Liver (tissue), 8 donors: ENCODE measurements at regions not wholly inside any gene's neighbourhood (a gene's known extent, or its start where the extent isn't known, plus 50 kb on each side); places are given as distances from the start of the nearest gene placed in this dataset.

Source experiments
- DNase-seq: peaks from one replicate; pipeline ENCODE4 v3.0.0-alpha.2; 2017; ENCODE audit warnings: low spot score
- H3K27ac ChIP-seq, 2 donors: one replicate each; pipeline ENCODE4 v1.7.0; 2013; ENCODE audit warnings: inconsistent platforms in 2 of 2, low read length in 2 of 2, control low read depth in 1 of 2, low read depth in 1 of 2, mild to moderate bottlenecking in 1 of 2
- H3K27me3 ChIP-seq, 4 donors: one replicate each; pipeline versions ENCODE4 v1.6.1 to v1.7.0; 2013; ENCODE audit warnings: low read length in 3 of 4, inconsistent platforms in 1 of 4, mild to moderate bottlenecking in 1 of 4, moderate library complexity in 1 of 4; ENCODE audit not compliant: control insufficient read depth in 4 of 4, insufficient read depth in 4 of 4
- H3K36me3 ChIP-seq, 4 donors: one replicate each; pipeline versions ENCODE4 v1.6.1 to v1.7.0; 2013; ENCODE audit warnings: low read length in 3 of 4, mild to moderate bottlenecking in 3 of 4, low read depth in 1 of 4, moderate library complexity in 1 of 4; ENCODE audit not compliant: control insufficient read depth in 4 of 4, insufficient read depth in 3 of 4
- H3K4me1 ChIP-seq, 4 donors: one replicate each; pipeline versions ENCODE4 v1.6.1 to v1.7.0; 2013; ENCODE audit warnings: low read length in 3 of 4, mild to moderate bottlenecking in 3 of 4, moderate library complexity in 1 of 4; ENCODE audit not compliant: control insufficient read depth in 4 of 4, insufficient read depth in 4 of 4
- H3K4me3 ChIP-seq, 3 donors: one replicate each; pipeline versions ENCODE4 v1.6.1 to v1.7.0; 2013; ENCODE audit warnings: low read length in 3 of 3, control low read depth in 1 of 3, low read depth in 1 of 3, mild to moderate bottlenecking in 1 of 3
- H3K9ac ChIP-seq, 2 donors: one replicate each; pipeline ENCODE4 v1.7.0; 2013; ENCODE audit warnings: low read length in 2 of 2, mild to moderate bottlenecking in 2 of 2, moderate library complexity in 2 of 2, control low read depth in 1 of 2, low read depth in 1 of 2
- H3K9me3 ChIP-seq, 4 donors: one replicate each; pipeline versions ENCODE4 v1.6.1 to v1.7.0; 2013; ENCODE audit warnings: low read length in 3 of 4; ENCODE audit not compliant: control insufficient read depth in 4 of 4
- ATF3 ChIP-seq: IDR thresholded peaks from 2 replicates; pipeline ENCODE4 v1.6.1; 2016; ENCODE audit warnings: antibody characterized with exemption
- CTCF ChIP-seq: fragments of 150-350 bp; IDR thresholded peaks from 2 replicates; pipeline ENCODE4 v1.5.1; 2017; ENCODE audit warnings: improper control_type of control experiment, low read depth, low read length; ENCODE audit not compliant: missing input control
- EGR1 ChIP-seq, 2 donors: IDR thresholded peaks; 2 replicates each; pipeline ENCODE4 v1.6.1; 2016 to 2018; ENCODE audit warnings: antibody characterized with exemption in 2 of 2, low read depth in 2 of 2
- FOXA2 ChIP-seq: IDR thresholded peaks from 2 replicates; pipeline ENCODE4 v1.6.1; 2016; ENCODE audit warnings: antibody characterized with exemption
- GABPA ChIP-seq, 2 donors: IDR thresholded peaks in 1 of 2; conservative IDR thresholded peaks in 1 of 2; 2 replicates each; pipeline ENCODE4 v1.6.1; 2016; ENCODE audit warnings: antibody characterized with exemption in 2 of 2, mild to moderate bottlenecking in 1 of 2, moderate library complexity in 1 of 2
- HNF4A ChIP-seq, 2 donors: conservative IDR thresholded peaks; 2 replicates each; pipeline ENCODE4 v1.6.1; 2016; ENCODE audit warnings: antibody characterized with exemption in 2 of 2, mild to moderate bottlenecking in 2 of 2
- HNF4G ChIP-seq: IDR thresholded peaks from 2 replicates; pipeline ENCODE4 v1.6.1; 2016; ENCODE audit warnings: antibody characterized with exemption
- JUND ChIP-seq, 2 donors: IDR thresholded peaks; 2 replicates each; pipeline ENCODE4 v1.6.1; 2016; ENCODE audit warnings: antibody characterized with exemption in 2 of 2
- REST ChIP-seq: IDR thresholded peaks from 2 replicates; pipeline ENCODE4 v1.6.1; 2016; ENCODE audit warnings: antibody characterized with exemption, mild to moderate bottlenecking
- TAF1 ChIP-seq: conservative IDR thresholded peaks from 2 replicates; pipeline ENCODE4 v1.6.1; 2016; ENCODE audit warnings: antibody characterized with exemption, mild to moderate bottlenecking
- YY1 ChIP-seq: IDR thresholded peaks from 2 replicates; pipeline ENCODE4 v1.6.1; 2016; ENCODE audit warnings: antibody characterized with exemption, mild to moderate bottlenecking
- WGBS: extraction: QIAGEN DNeasy Blood & Tissue Kit; methylation state at CpG from one replicate; pipeline ENCODE4 v1.1.7; 2013; 5-methylcytosine and 5-hydroxymethylcytosine counted together
- TF ChIP-seq, protein P1 (sequence below): IDR thresholded peaks from 2 replicates; pipeline ENCODE4 v1.6.1; 2016; ENCODE audit warnings: antibody characterized with exemption
- TF ChIP-seq, protein P2 (sequence below): IDR thresholded peaks from 2 replicates; pipeline ENCODE4 v1.6.1; 2016; ENCODE audit warnings: antibody characterized with exemption
- donor health status: healthy.
- donor health status: healthy.
- donor health status: healthy.
- donor health status: healthy.
- donor health status: healthy.

- TF ChIP-seq HNF4A (conservative IDR thresholded peaks at IDR 0.05) (no peak), HNF4G (no peak), TAF1 (no peak), ATF3 (no peak)
- Histone ChIP-seq H3K27ac (no peak overlapping the region), H3K36me3 (no peaks in the 10 kb centered on the region), H3K9ac (no peak overlapping the region), H3K9me3 (no peaks in the 10 kb centered on the region), H3K4me1 (no peaks in the 10 kb centered on the region), H3K4me3 (no peak overlapping the region), H3K27me3 (no peaks in the 10 kb centered on the region)
- WGBS, result 53% methylated on average over 6 of the region's 6 CpGs
- DNase-seq, result no peak
Observed at GRCh38 chr11:15367695-15368094, 253.0 kb downstream of the INSC start.

DNA sequence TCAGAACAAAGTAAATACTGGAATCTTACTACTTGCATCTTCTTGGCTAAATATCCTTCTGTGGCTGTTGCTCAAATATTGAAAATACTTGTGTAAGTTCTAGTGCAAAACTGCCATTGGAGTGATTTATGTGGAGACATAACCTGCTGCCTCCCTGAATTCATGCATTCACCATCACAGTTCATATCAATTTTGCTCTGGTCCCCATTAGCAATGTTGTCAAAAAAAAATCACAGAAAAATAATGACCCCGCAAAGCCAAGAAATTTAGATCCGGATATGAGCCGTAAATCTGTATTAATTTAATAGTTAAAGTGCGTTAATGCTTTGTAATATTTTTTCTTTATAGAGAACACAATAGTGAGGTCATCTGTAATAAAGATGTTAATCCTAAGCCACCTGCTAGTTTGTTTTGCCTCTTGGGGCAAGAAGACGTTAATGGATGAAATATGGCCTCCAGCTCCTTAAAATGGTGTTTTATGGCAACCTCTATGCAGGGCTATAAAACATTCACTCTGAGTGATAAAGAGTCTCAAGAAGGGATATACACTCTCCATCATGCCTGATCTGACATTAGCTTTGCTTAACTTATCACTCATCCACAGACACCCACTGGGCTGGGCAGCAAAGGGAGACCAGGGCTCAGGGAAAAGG, 255.9 kb downstream of the INSC start:
- Histone ChIP-seq H3K4me1 (peaks cover 0 to 1% (median 0%) of the 10 kb centered on the region in 4 donors), H3K27me3 (no peaks in the 10 kb centered on the region), H3K27ac (no peak overlapping the region), H3K9me3 (no peaks in the 10 kb centered on the region), H3K9ac (no peak overlapping the region), H3K36me3 (no peaks in the 10 kb centered on the region), H3K4me3 (no peak overlapping the region)
- TF ChIP-seq EGR1 (IDR thresholded peaks at IDR 0.05; ENCODE audit: low read depth in 2 of 2) (no peak), REST (no peak), JUND (IDR thresholded peaks at IDR 0.05) (no peak), HNF4G (no peak), YY1 (no peak), TAF1 (no peak), CTCF (no peak), FOXA2 (no peak), GABPA (IDR thresholded peaks at IDR 0.05 in 1 of 2, conservative IDR thresholded peaks at IDR 0.05 in 1 of 2) (no peak)
- TF ChIP-seq, protein P1, sequence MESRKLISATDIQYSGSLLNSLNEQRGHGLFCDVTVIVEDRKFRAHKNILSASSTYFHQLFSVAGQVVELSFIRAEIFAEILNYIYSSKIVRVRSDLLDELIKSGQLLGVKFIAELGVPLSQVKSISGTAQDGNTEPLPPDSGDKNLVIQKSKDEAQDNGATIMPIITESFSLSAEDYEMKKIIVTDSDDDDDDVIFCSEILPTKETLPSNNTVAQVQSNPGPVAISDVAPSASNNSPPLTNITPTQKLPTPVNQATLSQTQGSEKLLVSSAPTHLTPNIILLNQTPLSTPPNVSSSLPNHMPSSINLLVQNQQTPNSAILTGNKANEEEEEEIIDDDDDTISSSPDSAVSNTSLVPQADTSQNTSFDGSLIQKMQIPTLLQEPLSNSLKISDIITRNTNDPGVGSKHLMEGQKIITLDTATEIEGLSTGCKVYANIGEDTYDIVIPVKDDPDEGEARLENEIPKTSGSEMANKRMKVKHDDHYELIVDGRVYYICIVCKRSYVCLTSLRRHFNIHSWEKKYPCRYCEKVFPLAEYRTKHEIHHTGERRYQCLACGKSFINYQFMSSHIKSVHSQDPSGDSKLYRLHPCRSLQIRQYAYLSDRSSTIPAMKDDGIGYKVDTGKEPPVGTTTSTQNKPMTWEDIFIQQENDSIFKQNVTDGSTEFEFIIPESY, result no peak
- TF ChIP-seq, protein P2, sequence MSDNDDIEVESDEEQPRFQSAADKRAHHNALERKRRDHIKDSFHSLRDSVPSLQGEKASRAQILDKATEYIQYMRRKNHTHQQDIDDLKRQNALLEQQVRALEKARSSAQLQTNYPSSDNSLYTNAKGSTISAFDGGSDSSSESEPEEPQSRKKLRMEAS, result no peak
- WGBS, result 91% methylated on average over 5 of the region's 5 CpGs
- DNase-seq, result no peak
